ENCODE measurements at regions not wholly inside any gene's neighbourhood (a gene's known extent, or its start where the extent isn't known, plus 50 kb on each side); places are given as distances from the start of the nearest gene placed in this dataset.

DNA sequence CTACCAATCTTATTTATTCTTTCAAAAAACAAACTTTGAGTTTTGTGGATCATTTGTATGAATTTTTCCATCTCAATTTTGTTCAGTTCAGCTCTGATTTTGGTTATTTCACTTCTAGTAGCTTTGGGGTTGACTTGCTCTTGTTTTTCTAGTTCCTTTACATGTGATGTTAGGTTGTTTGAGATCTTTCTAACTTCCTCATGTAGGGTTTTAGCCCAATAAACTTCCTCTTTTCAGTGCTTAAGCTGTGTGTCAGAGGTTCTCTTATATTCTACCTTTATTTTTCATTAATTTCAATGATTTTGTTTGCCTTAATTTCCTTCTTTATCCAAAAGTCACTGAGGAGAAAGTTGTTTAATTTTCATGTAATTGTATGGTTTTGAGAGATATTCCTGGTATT, 860.4 kb upstream of the FBXO33 start (continued):
- TF ChIP-seq, protein P1, sequence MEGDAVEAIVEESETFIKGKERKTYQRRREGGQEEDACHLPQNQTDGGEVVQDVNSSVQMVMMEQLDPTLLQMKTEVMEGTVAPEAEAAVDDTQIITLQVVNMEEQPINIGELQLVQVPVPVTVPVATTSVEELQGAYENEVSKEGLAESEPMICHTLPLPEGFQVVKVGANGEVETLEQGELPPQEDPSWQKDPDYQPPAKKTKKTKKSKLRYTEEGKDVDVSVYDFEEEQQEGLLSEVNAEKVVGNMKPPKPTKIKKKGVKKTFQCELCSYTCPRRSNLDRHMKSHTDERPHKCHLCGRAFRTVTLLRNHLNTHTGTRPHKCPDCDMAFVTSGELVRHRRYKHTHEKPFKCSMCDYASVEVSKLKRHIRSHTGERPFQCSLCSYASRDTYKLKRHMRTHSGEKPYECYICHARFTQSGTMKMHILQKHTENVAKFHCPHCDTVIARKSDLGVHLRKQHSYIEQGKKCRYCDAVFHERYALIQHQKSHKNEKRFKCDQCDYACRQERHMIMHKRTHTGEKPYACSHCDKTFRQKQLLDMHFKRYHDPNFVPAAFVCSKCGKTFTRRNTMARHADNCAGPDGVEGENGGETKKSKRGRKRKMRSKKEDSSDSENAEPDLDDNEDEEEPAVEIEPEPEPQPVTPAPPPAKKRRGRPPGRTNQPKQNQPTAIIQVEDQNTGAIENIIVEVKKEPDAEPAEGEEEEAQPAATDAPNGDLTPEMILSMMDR (IDR thresholded peaks at IDR 0.05; ENCODE audit: low read depth, low read length, missing input control): no peak
- no peak for TF ChIP-seq FOXA1 (IDR thresholded peaks at IDR 0.05)
- TF ChIP-seq RAD21 (IDR thresholded peaks at IDR 0.05): no peak
- TF ChIP-seq HNF4G (IDR thresholded peaks at IDR 0.05): no peak
- TF ChIP-seq MAX (IDR thresholded peaks at IDR 0.05): no peak

GRCh38 chr14:40282196-40282595, 850.0 kb upstream of the FBXO33 start:
- H3K36me3 ChIP-seq (ENCODE audit: control insufficient read depth in 4 of 4, insufficient read depth in 3 of 4, low read depth in 1 of 4, low read length in 3 of 4): no peaks in the 10 kb centered on the region
- DNase-seq (ENCODE audit: low spot score): no peak
- TF ChIP-seq MAX (IDR thresholded peaks at IDR 0.05) (no peak), EGR1 (IDR thresholded peaks at IDR 0.05; ENCODE audit: low read depth in 2 of 2) (no peak), RXRA (IDR thresholded peaks at IDR 0.05) (no peak), TAF1 (conservative IDR thresholded peaks at IDR 0.05) (no peak), JUND (IDR thresholded peaks at IDR 0.05) (no peak)
- TF ChIP-seq, protein P2, sequence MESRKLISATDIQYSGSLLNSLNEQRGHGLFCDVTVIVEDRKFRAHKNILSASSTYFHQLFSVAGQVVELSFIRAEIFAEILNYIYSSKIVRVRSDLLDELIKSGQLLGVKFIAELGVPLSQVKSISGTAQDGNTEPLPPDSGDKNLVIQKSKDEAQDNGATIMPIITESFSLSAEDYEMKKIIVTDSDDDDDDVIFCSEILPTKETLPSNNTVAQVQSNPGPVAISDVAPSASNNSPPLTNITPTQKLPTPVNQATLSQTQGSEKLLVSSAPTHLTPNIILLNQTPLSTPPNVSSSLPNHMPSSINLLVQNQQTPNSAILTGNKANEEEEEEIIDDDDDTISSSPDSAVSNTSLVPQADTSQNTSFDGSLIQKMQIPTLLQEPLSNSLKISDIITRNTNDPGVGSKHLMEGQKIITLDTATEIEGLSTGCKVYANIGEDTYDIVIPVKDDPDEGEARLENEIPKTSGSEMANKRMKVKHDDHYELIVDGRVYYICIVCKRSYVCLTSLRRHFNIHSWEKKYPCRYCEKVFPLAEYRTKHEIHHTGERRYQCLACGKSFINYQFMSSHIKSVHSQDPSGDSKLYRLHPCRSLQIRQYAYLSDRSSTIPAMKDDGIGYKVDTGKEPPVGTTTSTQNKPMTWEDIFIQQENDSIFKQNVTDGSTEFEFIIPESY (IDR thresholded peaks at IDR 0.05): no peak
- no peak overlapping the region for H3K4me3 ChIP-seq (ENCODE audit: low read depth in 1 of 3, low read length in 3 of 3)
- no peak overlapping the region for H3K9ac ChIP-seq (ENCODE audit: low read depth in 1 of 2, low read length in 2 of 2)
- H3K9me3 ChIP-seq (ENCODE audit: control insufficient read depth in 4 of 4, low read length in 3 of 4): no peaks in the 10 kb centered on the region
- 92% methylated on average over 1 of the region's 1 CpG for WGBS
- H3K27me3 ChIP-seq (ENCODE audit: control insufficient read depth in 4 of 4, insufficient read depth in 4 of 4, low read length in 3 of 4): no peaks in the 10 kb centered on the region
- no peak overlapping the region for H3K27ac ChIP-seq (ENCODE audit: low read depth in 1 of 2, low read length in 2 of 2)
- no peaks in the 10 kb centered on the region for H3K4me1 ChIP-seq (ENCODE audit: control insufficient read depth in 4 of 4, insufficient read depth in 4 of 4, low read length in 3 of 4)

DNA sequence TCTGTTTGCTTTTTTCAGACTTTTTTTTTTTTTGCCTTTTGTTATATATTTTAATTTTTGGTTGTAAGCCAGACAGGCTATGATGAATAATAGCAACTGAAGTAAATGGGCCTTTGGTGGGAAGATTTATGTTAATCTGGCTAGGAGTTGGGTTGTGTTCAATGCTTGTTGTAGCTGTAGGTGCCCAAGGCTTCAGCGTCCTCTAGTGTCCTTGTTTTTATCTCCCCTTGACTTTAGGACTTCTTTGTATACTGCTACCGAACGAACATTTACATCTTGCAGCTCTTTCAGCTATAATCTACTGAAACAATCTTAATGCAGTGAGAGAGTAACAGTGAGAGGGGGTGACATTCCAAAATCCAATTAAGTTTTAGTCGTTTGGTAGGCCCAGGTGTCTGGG, 848.4 kb upstream of the FBXO33 start:
- TF ChIP-seq RAD21 (IDR thresholded peaks at IDR 0.05) (no peak), EGR1 (IDR thresholded peaks at IDR 0.05; ENCODE audit: low read depth in 2 of 2) (no peak), MAX (IDR thresholded peaks at IDR 0.05) (no peak), YY1 (IDR thresholded peaks at IDR 0.05) (no peak), NR2F2 (IDR thresholded peaks at IDR 0.05) (no peak), RXRA (IDR thresholded peaks at IDR 0.05) (no peak)
- TF ChIP-seq, protein P2 (IDR thresholded peaks at IDR 0.05): no peak
- Histone ChIP-seq H3K27ac (ENCODE audit: low read depth in 1 of 2, low read length in 2 of 2) (no peak overlapping the region), H3K27me3 (ENCODE audit: control insufficient read depth in 4 of 4, insufficient read depth in 4 of 4, low read length in 3 of 4) (no peaks in the 10 kb centered on the region), H3K36me3 (ENCODE audit: control insufficient read depth in 4 of 4, insufficient read depth in 3 of 4, low read depth in 1 of 4, low read length in 3 of 4) (no peaks in the 10 kb centered on the region), H3K9ac (ENCODE audit: low read depth in 1 of 2, low read length in 2 of 2) (no peak overlapping the region), H3K4me1 (ENCODE audit: control insufficient read depth in 4 of 4, insufficient read depth in 4 of 4, low read length in 3 of 4) (no peaks in the 10 kb centered on the region), H3K9me3 (ENCODE audit: control insufficient read depth in 4 of 4, low read length in 3 of 4) (no peaks in the 10 kb centered on the region), H3K4me3 (ENCODE audit: low read depth in 1 of 3, low read length in 3 of 3) (no peak overlapping the region)
- no peak for DNase-seq (ENCODE audit: low spot score)
- WGBS: 68% methylated on average over 4 of the region's 4 CpGs
